Stimulated activated CD4-positive, alpha-beta T cell treated with anti-CD3 and anti-CD28 coated beads, Interleukin-15, amount 100 ng/mL, for 24 hours (primary cell): ENCODE measurements at regions not wholly inside any gene's neighbourhood (a gene's known extent, or its start where the extent isn't known, plus 50 kb on each side); places are given as distances from the start of the nearest gene placed in this dataset.

ENCODE experiments used
- DNase-seq: peaks from one replicate; pipeline ENCODE4 v3.0.0-alpha.2; 2020

- no peak for DNase-seq
Observed at GRCh38 chr9:130782886-130783530, 52.0 kb upstream of the ABL1 start.

- no peak for DNase-seq
Observed at GRCh38 chr9:130785053-130785452, 50.0 kb upstream of the ABL1 start.
